HFFc6 (cell line): ENCODE measurements at regions not wholly inside any gene's neighbourhood (a gene's known extent, or its start where the extent isn't known, plus 50 kb on each side); places are given as distances from the start of the nearest gene placed in this dataset.

Experiments
- DNase-seq: peaks from one replicate; pipeline ENCODE4 v3.0.0-alpha.2; 2018
- H3K27ac Mint-ChIP-seq: 2 replicates; pipeline ENCODE4 v1.8.0; 2020; ENCODE audit warnings: mild to moderate bottlenecking, mixed read lengths
- H3K27me3 Mint-ChIP-seq: 2 replicates; pipeline ENCODE4 v1.8.0; 2021; ENCODE audit warnings: mild to moderate bottlenecking, moderate library complexity, mixed read lengths; ENCODE audit not compliant: insufficient read depth
- H3K36me3 Mint-ChIP-seq: 2 replicates; pipeline ENCODE4 v1.8.0; 2021; ENCODE audit warnings: low read depth, mixed read lengths
- H3K4me1 Mint-ChIP-seq: 2 replicates; pipeline ENCODE4 v1.8.0; 2020; ENCODE audit warnings: low read depth, mixed read lengths
- H3K4me3 Mint-ChIP-seq: 2 replicates; pipeline ENCODE4 v1.8.0; 2020; ENCODE audit warnings: mild to moderate bottlenecking, moderate library complexity, mixed read lengths
- H3K9me3 Mint-ChIP-seq: 2 replicates; pipeline ENCODE4 v1.8.0; 2020; ENCODE audit warnings: mild to moderate bottlenecking, mixed read lengths
- TF ChIP-seq, protein P1 (sequence below): fragments of 200-600 bp; sonication (generic); IDR thresholded peaks from 2 replicates; pipeline ENCODE4 v1.5.0; 2021; ENCODE audit warnings: antibody characterized with exemption, mild to moderate bottlenecking

DNA sequence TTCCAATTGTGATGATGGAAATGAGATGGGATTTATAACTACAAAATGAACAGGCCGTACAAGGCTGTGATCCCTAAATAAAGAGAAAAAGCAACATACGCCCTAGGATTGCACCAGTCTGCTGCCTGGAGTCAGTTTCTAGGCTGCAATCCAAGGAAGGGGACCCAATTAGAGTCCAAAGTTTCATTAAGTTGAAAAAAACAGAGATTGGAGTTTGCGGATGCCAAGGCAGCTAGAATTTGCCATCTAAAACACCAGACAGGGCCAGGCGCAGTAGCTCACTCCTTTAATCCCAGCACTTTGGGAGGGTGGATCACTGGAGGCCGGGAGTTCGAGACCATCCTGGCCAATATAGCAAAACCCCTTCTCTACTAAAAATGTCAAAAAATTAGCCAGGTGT is 661.0 kb downstream of the RPS29 start:
- no peaks in the 10 kb centered on the region for H3K27me3 Mint-ChIP-seq
- no peak overlapping the region for H3K27ac Mint-ChIP-seq
- H3K36me3 Mint-ChIP-seq: no peaks in the 10 kb centered on the region
- H3K4me1 Mint-ChIP-seq: no peaks in the 10 kb centered on the region
- TF ChIP-seq, protein P1, sequence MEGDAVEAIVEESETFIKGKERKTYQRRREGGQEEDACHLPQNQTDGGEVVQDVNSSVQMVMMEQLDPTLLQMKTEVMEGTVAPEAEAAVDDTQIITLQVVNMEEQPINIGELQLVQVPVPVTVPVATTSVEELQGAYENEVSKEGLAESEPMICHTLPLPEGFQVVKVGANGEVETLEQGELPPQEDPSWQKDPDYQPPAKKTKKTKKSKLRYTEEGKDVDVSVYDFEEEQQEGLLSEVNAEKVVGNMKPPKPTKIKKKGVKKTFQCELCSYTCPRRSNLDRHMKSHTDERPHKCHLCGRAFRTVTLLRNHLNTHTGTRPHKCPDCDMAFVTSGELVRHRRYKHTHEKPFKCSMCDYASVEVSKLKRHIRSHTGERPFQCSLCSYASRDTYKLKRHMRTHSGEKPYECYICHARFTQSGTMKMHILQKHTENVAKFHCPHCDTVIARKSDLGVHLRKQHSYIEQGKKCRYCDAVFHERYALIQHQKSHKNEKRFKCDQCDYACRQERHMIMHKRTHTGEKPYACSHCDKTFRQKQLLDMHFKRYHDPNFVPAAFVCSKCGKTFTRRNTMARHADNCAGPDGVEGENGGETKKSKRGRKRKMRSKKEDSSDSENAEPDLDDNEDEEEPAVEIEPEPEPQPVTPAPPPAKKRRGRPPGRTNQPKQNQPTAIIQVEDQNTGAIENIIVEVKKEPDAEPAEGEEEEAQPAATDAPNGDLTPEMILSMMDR: no peak
- no peak for DNase-seq
- peaks cover 28% of the 10 kb centered on the region for H3K9me3 Mint-ChIP-seq
- no peak overlapping the region for H3K4me3 Mint-ChIP-seq

DNA sequence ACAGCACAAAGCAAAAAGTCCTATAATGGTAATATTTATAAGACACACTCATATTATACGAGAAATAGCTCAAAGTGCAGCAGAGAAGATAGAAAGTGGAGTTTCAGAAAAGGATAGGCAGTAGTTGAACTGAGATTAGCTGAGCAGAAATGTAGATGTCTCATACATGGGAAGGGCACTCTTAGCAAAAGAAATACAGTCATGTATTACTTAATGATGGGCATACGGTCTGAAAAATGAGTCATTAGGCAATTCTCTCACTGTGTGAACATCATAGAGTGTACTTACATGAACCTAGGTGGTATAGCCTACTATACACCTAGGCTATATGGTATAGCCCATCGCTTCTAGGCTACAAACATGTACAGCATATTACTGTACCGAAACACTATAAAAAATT is 671.3 kb downstream of the RPS29 start:
- DNase-seq: no peak
- TF ChIP-seq, protein P1: no peak
- Mint-ChIP-seq H3K4me1 (no peaks in the 10 kb centered on the region), H3K27ac (no peak overlapping the region), H3K9me3 (peaks cover 69% of the 10 kb centered on the region), H3K4me3 (no peak overlapping the region), H3K36me3 (no peaks in the 10 kb centered on the region), H3K27me3 (no peaks in the 10 kb centered on the region)

DNA sequence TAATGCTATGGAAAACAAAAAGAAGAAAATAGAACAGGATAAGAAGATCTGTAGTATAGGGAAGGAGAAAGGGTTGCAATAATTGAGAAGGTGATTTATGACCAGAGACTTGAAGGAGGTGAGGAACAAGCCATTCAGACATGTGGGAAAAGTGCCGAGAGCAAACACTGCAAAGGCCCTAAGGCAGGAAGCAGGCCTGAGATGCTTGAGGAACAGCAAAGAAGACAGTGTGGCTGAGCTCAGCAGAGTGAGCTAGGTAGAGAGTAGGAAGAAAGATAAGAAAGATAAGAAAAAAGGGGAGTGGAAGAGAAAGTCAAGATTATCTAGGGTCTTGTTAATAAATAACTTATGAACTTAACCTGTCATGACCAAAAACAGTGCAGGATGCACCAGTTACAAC is 671.8 kb downstream of the RPS29 start:
- no peaks in the 10 kb centered on the region for H3K4me1 Mint-ChIP-seq
- H3K27me3 Mint-ChIP-seq: no peaks in the 10 kb centered on the region
- peaks cover 67% of the 10 kb centered on the region for H3K9me3 Mint-ChIP-seq
- TF ChIP-seq, protein P1: no peak
- no peak overlapping the region for H3K4me3 Mint-ChIP-seq
- no peaks in the 10 kb centered on the region for H3K36me3 Mint-ChIP-seq
- no peak for DNase-seq
- no peak overlapping the region for H3K27ac Mint-ChIP-seq

DNA sequence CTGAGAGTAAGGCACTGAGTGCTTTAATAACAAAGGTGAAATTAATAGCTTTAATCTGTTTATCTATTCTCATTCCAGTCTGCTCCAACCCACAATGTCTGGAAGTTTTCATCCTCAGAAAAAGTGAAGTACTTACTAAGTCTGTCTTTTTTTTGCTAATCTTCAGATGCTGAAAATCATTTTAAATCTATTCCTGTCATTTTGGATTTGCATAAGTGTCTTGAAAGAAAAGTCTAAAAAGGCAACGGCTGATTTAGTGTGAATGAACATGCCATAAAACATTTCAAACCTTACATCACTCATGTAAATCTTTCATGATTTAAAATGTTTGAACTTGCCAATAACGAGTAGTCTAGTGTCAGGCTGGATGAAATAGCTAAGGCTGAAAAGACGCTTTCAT is 685.6 kb downstream of the RPS29 start:
- Mint-ChIP-seq H3K27me3 (no peaks in the 10 kb centered on the region), H3K9me3 (peaks cover 32% of the 10 kb centered on the region), H3K4me3 (no peak overlapping the region), H3K27ac (no peak overlapping the region), H3K36me3 (no peaks in the 10 kb centered on the region), H3K4me1 (no peaks in the 10 kb centered on the region)
- TF ChIP-seq, protein P1: no peak
- no peak for DNase-seq

DNA sequence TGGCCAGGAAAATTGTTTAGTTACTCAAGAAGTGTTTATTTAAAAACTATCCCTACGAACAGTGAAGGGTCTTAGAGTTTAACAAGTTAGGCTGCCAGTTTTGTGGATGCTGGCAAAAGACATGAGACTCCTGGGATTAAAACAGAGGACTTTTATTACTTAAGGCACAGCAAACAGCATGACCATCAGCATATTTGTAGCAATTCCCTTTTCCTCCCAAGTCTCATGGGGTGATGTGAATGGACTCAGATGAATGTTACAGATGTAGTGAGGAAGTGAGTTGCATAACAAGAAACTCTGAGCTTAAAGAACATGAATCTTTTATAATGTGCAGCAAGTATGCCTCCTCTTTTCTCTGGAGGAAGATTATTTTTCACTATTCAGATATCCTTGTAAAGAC is 695.8 kb downstream of the RPS29 start:
- H3K27ac Mint-ChIP-seq: no peak overlapping the region
- H3K4me3 Mint-ChIP-seq: no peak overlapping the region
- H3K36me3 Mint-ChIP-seq: peaks cover 7% of the 10 kb centered on the region; the same call in 1 of the 2 replicates
- peaks cover 18% of the 10 kb centered on the region for H3K9me3 Mint-ChIP-seq
- no peak for DNase-seq
- H3K27me3 Mint-ChIP-seq: no peaks in the 10 kb centered on the region
- H3K4me1 Mint-ChIP-seq: no peaks in the 10 kb centered on the region
- TF ChIP-seq, protein P1: no peak

DNA sequence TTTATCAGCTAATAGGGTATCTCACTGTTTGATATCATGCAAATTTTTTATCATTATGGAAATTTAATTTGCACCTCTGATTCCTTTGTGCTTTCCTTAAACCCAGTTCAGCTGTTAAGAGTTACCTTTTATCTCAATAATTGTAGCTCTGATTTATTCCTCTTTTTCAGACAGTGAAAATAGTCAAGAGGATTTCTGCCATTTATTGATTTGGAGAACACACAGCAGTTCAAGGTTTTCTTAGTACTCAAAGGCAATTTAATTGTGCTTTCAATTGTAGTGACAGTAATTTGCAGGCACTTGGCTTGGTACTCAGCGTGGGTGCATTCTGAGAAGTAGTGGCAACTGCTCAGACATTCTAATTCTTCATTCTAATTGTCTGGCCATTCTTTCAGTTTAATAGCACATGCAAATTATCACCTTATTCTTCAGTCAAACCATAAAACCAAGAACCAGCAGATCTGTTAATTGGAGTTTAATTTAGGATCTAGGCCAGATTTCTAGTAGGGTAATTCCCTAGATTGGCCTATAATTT is 709.3 kb downstream of the RPS29 start:
- no peak for DNase-seq
- Mint-ChIP-seq H3K4me3 (no peak overlapping the region), H3K9me3 (peaks cover 41% of the 10 kb centered on the region), H3K27ac (no peak overlapping the region), H3K4me1 (no peaks in the 10 kb centered on the region), H3K36me3 (no peaks in the 10 kb centered on the region; the same call in 1 of the 2 replicates), H3K27me3 (no peaks in the 10 kb centered on the region)
- TF ChIP-seq, protein P1: no peak
